HCT116 (cell line): ENCODE measurements at regions not wholly inside any gene's neighbourhood (a gene's known extent, or its start where the extent isn't known, plus 50 kb on each side); places are given as distances from the start of the nearest gene placed in this dataset.

Source experiments
- ATAC-seq: fragments of 200-7000 bp; cut with Tn5 transposase; 2 replicates; pipeline ENCODE4 v1.9.1; 2020; ENCODE audit warnings: mild to moderate bottlenecking, moderate library complexity
- BruUV-seq: library from RNA; stranded (reverse); fragments of 400-500 nt; replicated peaks from 2 replicates; lab custom pipeline; 2021; lab: Mats Ljungman, UMichigan
- CTCF ChIA-PET: fragments of 300-600 bp; sonication (Branson Sonifier 250); formaldehyde crosslinking; loops from one replicate; lab custom pipeline; 2021; ENCODE audit warnings: antibody characterized with exemption; lab: Charles Lee
- POLR2A ChIA-PET: fragments of 300-600, 350-600 bp; sonication (Branson Sonifier 250); formaldehyde crosslinking; loops from one replicate; lab custom pipeline; 2021; ENCODE audit warnings: antibody characterized with exemption; lab: Charles Lee
- RAD21 ChIA-PET, 2 experiments: fragments of 300-600 bp; sonication (Branson Sonifier 250); formaldehyde crosslinking; loops; one replicate each; lab custom pipeline; 2023; ENCODE audit warnings: low total read pairs in 2 of 2; ENCODE audit not compliant: uncharacterized antibody in 2 of 2, unreplicated experiment in 2 of 2, low non-redundant PET in 1 of 2; lab: Charles Lee
- DNase-seq: peaks from one replicate; pipeline ENCODE4 v3.0.0-alpha.2; 2010; ENCODE audit warnings: low read depth, low spot score
- H2AFZ ChIP-seq: fragments of 200-600 bp; shearing (Covaris generic), sonication (generic); 2 replicates; pipeline ENCODE4 v1.6.1; 2017; ENCODE audit warnings: low read depth, mixed run types, mixed read lengths, antibody characterized with exemption, low read length; ENCODE audit not compliant: poor library complexity, severe bottlenecking
- H3K27ac ChIP-seq: 2 replicates; pipeline ENCODE4 v1.5.1; 2012; ENCODE audit warnings: low read depth, low read length
- H3K27me3 ChIP-seq: fragments of 200-600 bp; sonication (generic); 2 replicates; pipeline ENCODE4 v1.6.1; 2016; ENCODE audit warnings: mixed run types, low read length, mixed read lengths; ENCODE audit not compliant: insufficient read depth
- H3K36me3 ChIP-seq, 2 experiments: fragments of 200-500 bp in 1 of 2; fragments of 200-600 bp in 1 of 2; sonication (Bioruptor generic) in 1 of 2; sonication (generic) in 1 of 2; 2 replicates each; pipeline versions ENCODE4 v1.5.1 to v1.6.1; 2014 to 2016; ENCODE audit warnings: low read length in 2 of 2, inconsistent platforms in 1 of 2, mixed read lengths in 1 of 2, mixed run types in 1 of 2; ENCODE audit not compliant: insufficient read depth in 2 of 2, control insufficient read depth in 1 of 2
- H3K4me1 ChIP-seq, 2 experiments: fragments of 200-600 bp in 1 of 2; sonication (generic) in 1 of 2; 2 replicates each; pipeline versions ENCODE4 v1.5.1 to v1.6.1; 2012 to 2017; ENCODE audit warnings: low read length in 2 of 2, inconsistent platforms in 1 of 2, mild to moderate bottlenecking in 1 of 2, mixed read lengths in 1 of 2, mixed run types in 1 of 2, moderate library complexity in 1 of 2; ENCODE audit not compliant: insufficient read depth in 2 of 2, control insufficient read depth in 1 of 2
- H3K4me2 ChIP-seq: fragments of 200-600 bp; sonication (generic); 2 replicates; pipeline ENCODE4 v1.6.1; 2017; ENCODE audit warnings: mixed run types, low read length, mixed read lengths
- H3K4me3 ChIP-seq, 2 experiments: fragments of 200-600 bp in 1 of 2; sonication (generic) in 1 of 2; replicated peaks in 1 of 2; 2 replicates each; pipeline ENCODE4 v1.5.1; 2011 to 2016; ENCODE audit warnings: low read length in 2 of 2, control low read depth in 1 of 2, low read depth in 1 of 2, mild to moderate bottlenecking in 1 of 2, mixed read lengths in 1 of 2, mixed run types in 1 of 2
- H3K79me2 ChIP-seq: fragments of 200-600 bp; sonication (generic); 2 replicates; pipeline ENCODE4 v1.6.1; 2017; ENCODE audit warnings: mild to moderate bottlenecking, mixed run types, low read length, moderate library complexity, mixed read lengths; ENCODE audit not compliant: insufficient read depth
- H3K9ac ChIP-seq: fragments of 200-600 bp; sonication (generic); 2 replicates; pipeline ENCODE4 v1.6.1; 2016; ENCODE audit warnings: low read length, mixed read lengths
- H3K9me2 ChIP-seq: fragments of 200-600 bp; sonication (generic), shearing (Covaris generic); 2 replicates; pipeline ENCODE4 v1.6.1; 2017; ENCODE audit warnings: mixed run types, mild to moderate bottlenecking, moderate library complexity; ENCODE audit not compliant: insufficient read depth
- H3K9me3 ChIP-seq, 2 experiments: fragments of 200-500 bp in 1 of 2; fragments of 200-600 bp in 1 of 2; sonication (Bioruptor generic) in 1 of 2; sonication (generic) in 1 of 2; 2 replicates each; pipeline ENCODE4 v1.6.1; 2014 to 2017; ENCODE audit warnings: low read length in 2 of 2, mixed read lengths in 2 of 2, inconsistent platforms in 1 of 2, low read depth in 1 of 2, mild to moderate bottlenecking in 1 of 2, mixed run types in 1 of 2, moderate library complexity in 1 of 2; ENCODE audit not compliant: control insufficient read depth in 1 of 2, insufficient read depth in 1 of 2
- H4K20me1 ChIP-seq: fragments of 200-600 bp; sonication (generic), shearing (Covaris generic); 2 replicates; pipeline ENCODE4 v1.6.1; 2017; ENCODE audit warnings: mixed run types, mild to moderate bottlenecking, moderate library complexity; ENCODE audit not compliant: insufficient read depth
- EGR1 ChIP-seq: IDR thresholded peaks from 2 replicates; pipeline ENCODE4 v1.6.1; 2012; ENCODE audit warnings: low read depth
- EZH2 ChIP-seq: fragments of 200-600 bp; sonication (generic); IDR thresholded peaks from 2 replicates; pipeline ENCODE4 v1.6.1; 2017; ENCODE audit warnings: antibody characterized with exemption, mixed run types
- POLR2A ChIP-seq: IDR thresholded peaks from 2 replicates; pipeline ENCODE4 v1.7.0; 2011; ENCODE audit warnings: borderline replicate concordance; ENCODE audit not compliant: insufficient read depth, insufficient read length; ENCODE audit errors: extremely low read depth
- POLR2AphosphoS5 ChIP-seq: IDR thresholded peaks from 2 replicates; pipeline ENCODE4 v1.6.1; 2011; ENCODE audit warnings: mild to moderate bottlenecking, low read depth, low read length, moderate library complexity
- RAD21 ChIP-seq: IDR thresholded peaks from 2 replicates; pipeline ENCODE4 v1.6.1; 2012; ENCODE audit warnings: low read depth, mild to moderate bottlenecking
- SRF ChIP-seq: IDR thresholded peaks from 2 replicates; pipeline ENCODE4 v1.6.1; 2012; ENCODE audit warnings: low read depth
- TCF7L2 ChIP-seq: IDR thresholded peaks from 2 replicates; pipeline ENCODE4 v1.7.0; 2011; ENCODE audit warnings: borderline replicate concordance, inconsistent platforms; ENCODE audit not compliant: insufficient read depth, insufficient read length; ENCODE audit errors: extremely low read depth
- intact Hi-C: fragments of 100-400 bp; cut with micrococcal nuclease; formaldehyde crosslinking; loops from 2 replicates; pipeline ENCODE4 v1.10.0; 2022
- TF ChIP-seq, protein P1 (sequence below): IDR thresholded peaks from 2 replicates; pipeline ENCODE4 v1.6.1; 2012
- TF ChIP-seq, protein P2 (sequence below): IDR thresholded peaks from 2 replicates; pipeline ENCODE4 v1.6.1; 2012; ENCODE audit warnings: low read depth

DNA sequence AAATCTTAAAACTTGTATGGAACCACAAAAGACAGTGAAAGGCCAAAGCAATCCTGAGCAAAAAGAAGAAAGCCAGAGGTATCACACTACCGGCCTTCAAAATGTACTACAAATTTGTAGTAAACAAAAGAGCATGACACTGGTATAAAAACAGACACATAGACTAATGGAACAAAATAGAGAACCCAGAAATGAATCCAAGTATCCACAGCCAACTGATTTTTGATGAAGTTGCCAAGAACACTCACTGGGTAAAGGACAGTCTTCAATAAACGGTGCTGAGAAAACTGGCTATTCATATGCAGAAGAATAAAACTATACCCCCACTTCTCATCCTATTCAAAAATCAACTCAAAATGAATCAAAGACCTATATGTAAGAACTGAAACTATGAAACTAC is 390.1 kb downstream of the PRELID2 start:
- ChIA-PET RAD21 (no interaction called here), CTCF (no interaction called here), POLR2A (no interaction called here)
- no peaks in the 10 kb centered on the region for H3K27me3 ChIP-seq
- H2AFZ ChIP-seq = no peak overlapping the region
- H3K4me2 ChIP-seq = no peak overlapping the region
- H3K36me3 ChIP-seq = no peaks in the 10 kb centered on the region
- no peaks in the 10 kb centered on the region for H3K4me1 ChIP-seq
- no TSS peak for BruUV-seq
- H3K9ac ChIP-seq = no peak overlapping the region
- H3K9me2 ChIP-seq = no peaks in the 10 kb centered on the region
- DNase-seq = no peak
- intact Hi-C loops = no loop called here
- no peaks in the 10 kb centered on the region for H4K20me1 ChIP-seq
- no peak for ATAC-seq
- no peak overlapping the region for H3K4me3 ChIP-seq
- H3K79me2 ChIP-seq = no peaks in the 10 kb centered on the region
- TF ChIP-seq SRF (no peak), EGR1 (no peak), TCF7L2 (no peak), RAD21 (no peak), POLR2A (no peak), POLR2AphosphoS5 (no peak), EZH2 (no peak)
- TF ChIP-seq, protein P1, sequence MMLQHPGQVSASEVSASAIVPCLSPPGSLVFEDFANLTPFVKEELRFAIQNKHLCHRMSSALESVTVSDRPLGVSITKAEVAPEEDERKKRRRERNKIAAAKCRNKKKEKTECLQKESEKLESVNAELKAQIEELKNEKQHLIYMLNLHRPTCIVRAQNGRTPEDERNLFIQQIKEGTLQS = no peak
- TF ChIP-seq, protein P2, sequence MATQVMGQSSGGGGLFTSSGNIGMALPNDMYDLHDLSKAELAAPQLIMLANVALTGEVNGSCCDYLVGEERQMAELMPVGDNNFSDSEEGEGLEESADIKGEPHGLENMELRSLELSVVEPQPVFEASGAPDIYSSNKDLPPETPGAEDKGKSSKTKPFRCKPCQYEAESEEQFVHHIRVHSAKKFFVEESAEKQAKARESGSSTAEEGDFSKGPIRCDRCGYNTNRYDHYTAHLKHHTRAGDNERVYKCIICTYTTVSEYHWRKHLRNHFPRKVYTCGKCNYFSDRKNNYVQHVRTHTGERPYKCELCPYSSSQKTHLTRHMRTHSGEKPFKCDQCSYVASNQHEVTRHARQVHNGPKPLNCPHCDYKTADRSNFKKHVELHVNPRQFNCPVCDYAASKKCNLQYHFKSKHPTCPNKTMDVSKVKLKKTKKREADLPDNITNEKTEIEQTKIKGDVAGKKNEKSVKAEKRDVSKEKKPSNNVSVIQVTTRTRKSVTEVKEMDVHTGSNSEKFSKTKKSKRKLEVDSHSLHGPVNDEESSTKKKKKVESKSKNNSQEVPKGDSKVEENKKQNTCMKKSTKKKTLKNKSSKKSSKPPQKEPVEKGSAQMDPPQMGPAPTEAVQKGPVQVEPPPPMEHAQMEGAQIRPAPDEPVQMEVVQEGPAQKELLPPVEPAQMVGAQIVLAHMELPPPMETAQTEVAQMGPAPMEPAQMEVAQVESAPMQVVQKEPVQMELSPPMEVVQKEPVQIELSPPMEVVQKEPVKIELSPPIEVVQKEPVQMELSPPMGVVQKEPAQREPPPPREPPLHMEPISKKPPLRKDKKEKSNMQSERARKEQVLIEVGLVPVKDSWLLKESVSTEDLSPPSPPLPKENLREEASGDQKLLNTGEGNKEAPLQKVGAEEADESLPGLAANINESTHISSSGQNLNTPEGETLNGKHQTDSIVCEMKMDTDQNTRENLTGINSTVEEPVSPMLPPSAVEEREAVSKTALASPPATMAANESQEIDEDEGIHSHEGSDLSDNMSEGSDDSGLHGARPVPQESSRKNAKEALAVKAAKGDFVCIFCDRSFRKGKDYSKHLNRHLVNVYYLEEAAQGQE = no peak
- TF ChIP-seq, all 23 proteins: peak for 0
- Histone ChIP-seq H3K27ac (no peak overlapping the region), H3K9me3 (no peaks in the 10 kb centered on the region)
